ENCODE measurements at regions not wholly inside any gene's neighbourhood (a gene's known extent, or its start where the extent isn't known, plus 50 kb on each side); places are given as distances from the start of the nearest gene placed in this dataset.

- TF ChIP-seq, protein P1, sequence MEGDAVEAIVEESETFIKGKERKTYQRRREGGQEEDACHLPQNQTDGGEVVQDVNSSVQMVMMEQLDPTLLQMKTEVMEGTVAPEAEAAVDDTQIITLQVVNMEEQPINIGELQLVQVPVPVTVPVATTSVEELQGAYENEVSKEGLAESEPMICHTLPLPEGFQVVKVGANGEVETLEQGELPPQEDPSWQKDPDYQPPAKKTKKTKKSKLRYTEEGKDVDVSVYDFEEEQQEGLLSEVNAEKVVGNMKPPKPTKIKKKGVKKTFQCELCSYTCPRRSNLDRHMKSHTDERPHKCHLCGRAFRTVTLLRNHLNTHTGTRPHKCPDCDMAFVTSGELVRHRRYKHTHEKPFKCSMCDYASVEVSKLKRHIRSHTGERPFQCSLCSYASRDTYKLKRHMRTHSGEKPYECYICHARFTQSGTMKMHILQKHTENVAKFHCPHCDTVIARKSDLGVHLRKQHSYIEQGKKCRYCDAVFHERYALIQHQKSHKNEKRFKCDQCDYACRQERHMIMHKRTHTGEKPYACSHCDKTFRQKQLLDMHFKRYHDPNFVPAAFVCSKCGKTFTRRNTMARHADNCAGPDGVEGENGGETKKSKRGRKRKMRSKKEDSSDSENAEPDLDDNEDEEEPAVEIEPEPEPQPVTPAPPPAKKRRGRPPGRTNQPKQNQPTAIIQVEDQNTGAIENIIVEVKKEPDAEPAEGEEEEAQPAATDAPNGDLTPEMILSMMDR (IDR thresholded peaks at IDR 0.05) = no peak
- no peak for TF ChIP-seq POLR2A (IDR thresholded peaks at IDR 0.05)
- no peak for TF ChIP-seq POLR2AphosphoS5 (IDR thresholded peaks at IDR 0.05)
Observed at GRCh38 chr11:35085531-35086165, 53.3 kb upstream of the CD44 start.
